H1 (cell line): ENCODE measurements at regions not wholly inside any gene's neighbourhood (a gene's known extent, or its start where the extent isn't known, plus 50 kb on each side); places are given as distances from the start of the nearest gene placed in this dataset.

ENCODE experiments used
- ATF2 ChIP-seq: IDR thresholded peaks from 2 replicates; pipeline ENCODE4 v1.6.1; 2012; ENCODE audit warnings: low read length, inconsistent platforms
- ATF3 ChIP-seq: IDR thresholded peaks from 2 replicates; pipeline ENCODE4 v1.6.1; 2011; ENCODE audit warnings: low read depth, mild to moderate bottlenecking, low read length; ENCODE audit not compliant: insufficient read depth
- BACH1 ChIP-seq: IDR thresholded peaks from 2 replicates; pipeline ENCODE4 v1.6.1; 2012; ENCODE audit warnings: low read length, improper control_type of control experiment
- CEBPB ChIP-seq: IDR thresholded peaks from 2 replicates; pipeline ENCODE4 v1.6.1; 2012; ENCODE audit warnings: low read depth, low read length
- POLR2AphosphoS5 ChIP-seq: IDR thresholded peaks from 2 replicates; pipeline ENCODE4 v1.6.1; 2011; ENCODE audit warnings: low read depth, low read length
- SP4 ChIP-seq: IDR thresholded peaks from 2 replicates; pipeline ENCODE4 v1.6.1; 2012; ENCODE audit warnings: low read length, inconsistent platforms
- SRF ChIP-seq: IDR thresholded peaks from 2 replicates; pipeline ENCODE4 v1.6.1; 2011; ENCODE audit warnings: mild to moderate bottlenecking, low read depth, low read length, moderate library complexity
- YY1 ChIP-seq: IDR thresholded peaks from 2 replicates; pipeline ENCODE4 v1.6.1; 2011; ENCODE audit warnings: low read depth, mild to moderate bottlenecking, low read length

GRCh38 chr10:52956861-52957260 is 184.3 kb upstream of the MBL2 start (continued):
- TF ChIP-seq SP4: no peak
- TF ChIP-seq ATF3: no peak
- TF ChIP-seq BACH1: no peak
- TF ChIP-seq CEBPB: no peak
- TF ChIP-seq ATF2: no peak
- TF ChIP-seq YY1: no peak
- TF ChIP-seq SRF: no peak
- no peak for TF ChIP-seq POLR2AphosphoS5
- TF ChIP-seq, all 59 proteins: peak for 0
